HG02588 (cell line): ENCODE measurements at regions not wholly inside any gene's neighbourhood (a gene's known extent, or its start where the extent isn't known, plus 50 kb on each side); places are given as distances from the start of the nearest gene placed in this dataset.

Experiments used
- ATAC-seq: cut with Tn5 transposase; IDR thresholded peaks from one replicate; pipeline ENCODE4 v1.9.1; 2021; ENCODE audit warnings: mild to moderate bottlenecking, moderate library complexity; ENCODE audit not compliant: unreplicated experiment

DNA sequence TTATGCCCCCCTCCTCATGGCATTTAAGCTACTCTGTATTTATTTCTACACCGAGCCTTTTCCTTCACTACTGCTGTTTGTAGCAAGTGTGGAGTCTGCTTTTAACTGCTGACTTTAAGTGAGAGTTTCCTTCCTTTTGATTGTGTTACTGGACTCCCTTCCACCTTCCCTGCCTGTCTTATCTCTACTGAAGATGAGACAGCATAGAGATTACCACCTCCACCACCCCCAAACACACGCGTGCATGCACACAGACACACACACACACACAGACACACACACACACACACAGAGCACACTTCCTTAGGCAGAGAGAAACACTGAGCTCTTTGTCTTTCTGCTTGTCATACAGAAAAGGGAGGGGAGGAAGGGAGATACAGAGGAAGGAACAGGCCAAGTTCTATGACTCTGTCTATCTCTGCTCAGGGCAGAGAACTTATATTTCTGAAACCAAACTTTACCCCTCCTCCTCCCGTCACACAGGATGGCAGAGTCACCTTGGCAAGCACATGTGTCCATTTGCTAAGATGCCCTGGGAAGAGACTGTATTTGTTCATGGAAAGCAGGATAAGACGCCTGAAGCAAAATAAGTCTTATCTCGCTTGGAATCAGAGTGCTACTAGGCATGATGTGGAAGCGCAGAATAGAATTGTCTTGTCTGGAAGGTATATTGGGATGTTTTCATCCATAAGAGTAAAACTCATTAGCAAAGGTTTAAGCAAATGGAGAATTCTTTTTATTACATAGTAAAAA lies 81.8 kb upstream of the CAV2 start:
- no peak for ATAC-seq

DNA sequence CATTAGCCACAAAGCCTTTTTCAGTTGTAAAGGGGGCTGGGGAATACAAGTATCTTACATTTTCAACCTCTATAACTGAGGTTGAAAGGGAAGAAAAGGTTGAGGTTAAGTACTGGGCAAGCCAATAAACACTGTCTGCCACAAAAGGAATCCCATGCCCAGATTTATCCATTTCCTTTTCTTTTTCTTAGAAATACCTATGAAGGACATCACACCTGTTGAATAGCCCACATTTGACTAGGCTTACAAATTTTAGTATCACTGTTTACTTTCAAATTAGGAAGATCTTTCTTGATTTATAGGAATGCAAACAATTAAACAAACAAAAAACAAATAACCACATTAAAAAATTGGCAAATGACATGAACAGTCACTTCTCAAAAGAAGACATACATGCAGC lies 81.0 kb upstream of the CAV2 start:
- ATAC-seq: no peak

DNA sequence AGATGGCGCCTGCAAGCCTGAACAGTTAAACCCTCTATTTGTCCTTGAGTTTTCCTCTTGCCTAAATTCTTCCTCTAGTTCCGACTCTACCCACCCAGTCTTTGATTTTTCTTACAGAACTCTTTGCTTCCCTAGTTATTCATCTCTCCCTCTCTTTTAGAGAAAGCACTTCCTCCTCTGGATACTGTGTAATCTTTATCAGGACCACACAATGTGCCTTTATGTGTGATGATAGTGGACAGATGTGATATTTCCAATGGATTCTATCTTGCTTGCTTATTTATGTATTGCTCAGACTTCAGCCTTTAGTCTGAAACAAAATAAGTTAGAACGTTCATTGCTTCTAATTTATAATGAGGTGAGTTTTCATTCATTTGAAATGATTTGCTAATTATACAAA lies 79.5 kb upstream of the CAV2 start:
- ATAC-seq: no peak

DNA sequence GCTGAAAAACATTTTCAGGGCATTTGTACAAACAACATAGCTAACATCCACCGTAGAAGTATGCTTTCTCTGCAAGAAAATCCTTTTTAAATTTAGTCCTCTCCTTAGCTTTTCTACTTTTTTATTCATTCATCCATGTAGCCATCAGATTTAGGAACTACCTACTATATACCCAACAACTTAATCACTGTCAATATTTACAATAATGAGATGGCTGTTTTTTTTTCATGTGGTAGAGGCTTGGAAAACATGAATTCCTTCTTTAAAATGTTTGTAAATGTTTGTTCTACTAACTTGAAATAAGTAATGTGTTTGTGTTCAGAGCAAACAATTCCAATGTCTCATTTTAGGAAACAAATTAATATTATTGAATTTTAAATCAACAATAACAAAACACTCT lies 78.2 kb upstream of the CAV2 start:
- ATAC-seq: no peak

DNA sequence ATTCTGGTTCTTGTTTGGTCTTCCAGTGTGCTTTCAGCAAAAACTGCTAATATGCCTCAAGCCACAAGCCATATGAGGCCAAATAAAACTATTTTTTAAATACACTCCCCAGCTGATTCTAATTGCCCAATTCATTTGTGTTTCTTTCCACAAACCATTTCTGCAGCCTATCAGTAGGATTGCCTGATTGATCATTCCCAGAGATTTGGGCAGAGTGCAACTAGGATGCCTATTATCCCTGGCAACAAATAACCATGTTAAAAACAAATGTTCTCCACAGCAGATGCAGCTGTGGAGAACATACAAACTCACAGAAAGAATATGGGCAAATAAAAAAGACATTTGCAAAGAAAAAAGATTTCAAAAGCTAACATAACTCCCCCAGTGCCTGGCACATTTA lies 76.9 kb upstream of the CAV2 start:
- no peak for ATAC-seq

DNA sequence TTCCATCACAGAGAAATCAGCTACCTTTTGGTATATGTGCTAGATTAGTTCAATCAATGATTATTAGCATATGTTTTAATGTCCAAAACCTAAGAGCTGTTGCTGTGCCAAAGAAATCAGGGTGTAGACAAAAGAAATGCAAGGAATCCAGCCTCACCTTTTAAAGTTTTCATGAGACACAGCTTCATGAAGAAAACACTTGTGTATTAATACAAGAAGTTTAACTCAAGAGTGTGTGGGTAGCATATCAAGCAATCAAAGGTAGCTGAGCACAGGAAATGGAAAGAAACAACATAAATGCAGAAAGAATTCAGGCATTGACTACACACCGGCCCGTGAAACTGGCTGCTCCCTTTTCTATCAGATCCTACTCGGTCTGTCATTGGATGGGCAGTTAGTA lies 76.0 kb upstream of the CAV2 start:
- ATAC-seq: no peak

DNA sequence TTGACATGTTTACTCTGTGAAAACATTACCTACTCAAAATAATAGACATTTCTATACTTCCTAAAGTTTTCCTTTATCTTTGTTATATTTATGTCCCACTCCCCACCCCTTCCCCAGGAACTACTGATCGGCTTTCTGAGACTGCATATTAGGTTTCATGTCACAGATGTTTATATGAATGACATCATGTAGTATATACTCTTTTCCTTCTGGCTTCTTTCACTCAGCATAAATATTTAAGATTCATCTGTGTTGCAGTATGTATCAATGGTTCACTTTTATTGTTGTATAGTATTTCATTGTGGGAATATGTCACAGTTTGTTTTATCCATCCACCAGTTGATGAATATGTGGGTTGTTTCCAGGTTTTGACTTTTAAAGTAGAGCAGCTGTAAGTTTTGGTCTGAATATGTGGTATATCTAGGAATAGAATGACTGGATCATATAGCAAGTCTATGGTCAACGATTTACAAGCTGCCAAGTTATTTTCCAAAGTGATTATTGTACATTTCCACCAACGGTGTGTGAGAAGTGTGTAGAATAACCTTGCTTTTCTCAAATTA lies 73.8 kb upstream of the CAV2 start:
- ATAC-seq: no peak

DNA sequence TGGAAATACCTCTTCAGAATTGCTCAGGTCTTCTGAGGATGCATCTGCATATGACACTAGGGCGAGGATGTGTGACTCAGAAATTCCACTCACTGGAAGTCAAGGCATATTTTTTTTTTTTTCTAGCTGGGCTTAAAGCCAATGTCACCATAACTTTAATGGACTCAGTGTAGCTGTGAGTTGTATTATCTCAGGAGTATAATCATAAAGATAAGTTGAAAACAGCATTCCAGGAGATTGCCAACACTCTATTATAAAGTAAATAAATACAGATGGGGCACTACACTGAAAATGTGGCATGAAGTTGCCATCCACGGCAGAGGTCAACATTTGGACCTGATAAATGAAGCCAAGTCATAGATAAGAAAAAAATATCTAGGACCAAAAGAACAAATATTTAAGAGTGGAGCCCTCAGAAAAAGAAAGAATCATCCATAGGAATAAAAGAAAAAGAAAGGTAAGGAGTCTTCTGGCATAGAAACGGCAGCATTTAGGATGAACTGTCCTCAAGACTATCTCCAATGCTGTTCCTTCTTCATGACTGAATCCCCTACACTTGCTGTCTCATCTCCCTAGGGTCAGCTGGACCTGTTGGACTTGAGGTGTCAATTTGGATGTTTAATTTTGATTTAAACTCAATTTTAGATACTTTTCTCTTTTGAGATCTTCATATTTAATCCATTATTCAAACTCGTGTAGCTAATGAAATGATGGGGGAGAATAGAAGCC lies 72.9 kb upstream of the CAV2 start:
- ATAC-seq: no peak

DNA sequence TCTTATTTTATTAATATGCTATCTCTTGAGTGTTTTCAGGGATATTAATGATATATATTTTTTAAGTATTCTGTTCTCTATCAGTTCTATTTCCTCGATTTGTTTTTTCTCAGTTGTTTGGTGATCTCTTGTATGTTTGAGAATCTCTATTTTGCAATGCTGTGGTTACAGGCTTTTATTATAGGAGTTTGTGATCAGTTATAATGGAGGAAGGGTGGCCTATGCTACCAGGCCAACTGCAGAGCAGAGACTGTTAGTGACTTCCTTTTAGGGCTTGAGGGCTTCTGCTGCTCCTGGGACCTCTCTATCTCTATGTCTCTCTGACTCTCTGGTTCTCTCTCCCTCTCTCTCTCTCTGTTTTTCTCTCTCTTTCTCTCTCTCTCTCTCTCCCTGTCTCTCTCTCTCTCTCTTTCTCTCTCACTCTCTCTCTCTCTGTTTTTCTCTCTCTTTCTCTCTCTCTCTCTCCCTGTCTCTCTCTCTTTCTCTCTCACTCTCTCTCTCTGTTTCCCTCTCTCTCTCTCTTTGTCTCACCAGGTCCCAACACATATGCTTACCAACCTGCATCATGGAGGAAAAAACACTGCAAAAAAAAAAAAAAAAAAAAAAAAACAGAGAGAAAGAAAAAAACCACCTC lies 69.4 kb upstream of the CAV2 start:
- ATAC-seq: no peak

DNA sequence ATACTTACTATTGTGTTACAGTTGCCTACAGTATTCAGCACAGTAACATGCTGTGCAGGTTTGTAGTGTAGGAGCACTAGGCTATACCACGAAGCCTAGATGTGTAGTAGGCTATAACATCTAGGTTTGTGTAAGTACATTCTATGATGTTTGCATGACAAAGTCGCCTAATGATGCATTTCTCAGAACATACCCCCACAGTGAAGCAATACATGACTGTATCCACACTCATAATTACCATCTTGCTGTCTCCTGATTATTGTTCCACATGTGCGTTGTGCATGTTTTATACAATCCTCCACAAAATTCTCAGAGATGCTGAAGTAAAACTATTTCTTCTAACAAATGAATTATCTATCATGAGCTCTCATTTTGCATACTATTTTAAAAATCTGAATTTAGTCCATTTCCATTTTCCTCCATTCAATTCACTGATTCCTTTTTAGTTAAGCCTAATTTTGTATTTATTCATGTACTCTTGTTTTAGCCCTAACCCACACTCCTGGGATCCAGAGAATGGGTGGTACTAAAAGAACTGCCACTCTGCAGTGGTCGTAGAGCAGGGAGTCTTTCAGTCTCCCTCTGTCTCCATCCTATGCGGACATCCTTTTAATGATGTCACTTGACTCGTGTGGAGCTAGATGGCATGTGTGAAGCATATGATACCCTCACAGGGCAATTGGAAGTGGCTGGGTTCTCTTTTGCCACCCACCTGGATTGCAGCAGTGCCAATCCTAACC lies 67.6 kb upstream of the CAV2 start:
- no peak for ATAC-seq

DNA sequence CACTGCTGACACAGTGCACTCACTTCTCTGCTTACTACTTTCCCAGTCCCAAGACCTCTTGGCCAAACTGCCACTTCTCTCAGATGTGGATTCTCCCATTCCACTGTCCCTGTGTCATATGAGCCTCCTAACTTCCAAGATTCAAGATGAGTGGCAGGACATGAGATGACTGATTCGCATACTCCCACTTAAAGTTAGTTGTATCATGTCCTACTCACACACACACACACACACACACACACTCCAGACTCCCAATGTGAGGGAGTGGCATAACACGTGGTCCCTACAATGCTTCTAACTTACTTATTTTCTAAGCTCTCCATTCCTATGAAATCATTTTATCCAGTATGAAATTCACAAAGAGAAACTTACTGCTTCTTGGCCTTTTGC lies 67.0 kb upstream of the CAV2 start:
- ATAC-seq: no peak

DNA sequence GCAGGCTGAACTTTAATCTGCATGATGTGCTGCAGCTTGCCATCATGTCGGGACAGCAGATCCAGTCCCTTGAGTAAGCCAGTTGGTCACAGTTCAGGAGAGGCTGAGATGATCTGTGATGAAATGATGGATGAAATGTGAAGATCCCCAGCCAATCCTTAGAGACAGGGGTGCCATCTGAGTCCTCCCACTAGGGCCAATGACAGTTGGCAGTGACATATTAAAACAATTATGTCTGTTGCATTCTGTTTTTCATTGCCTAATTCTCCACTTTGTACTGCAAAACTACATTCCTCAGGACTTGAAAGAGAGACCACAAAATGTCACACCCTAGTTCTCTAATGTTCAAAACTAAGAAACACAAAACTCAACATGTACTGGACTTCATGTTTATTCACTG lies 66.3 kb upstream of the CAV2 start:
- no peak for ATAC-seq

DNA sequence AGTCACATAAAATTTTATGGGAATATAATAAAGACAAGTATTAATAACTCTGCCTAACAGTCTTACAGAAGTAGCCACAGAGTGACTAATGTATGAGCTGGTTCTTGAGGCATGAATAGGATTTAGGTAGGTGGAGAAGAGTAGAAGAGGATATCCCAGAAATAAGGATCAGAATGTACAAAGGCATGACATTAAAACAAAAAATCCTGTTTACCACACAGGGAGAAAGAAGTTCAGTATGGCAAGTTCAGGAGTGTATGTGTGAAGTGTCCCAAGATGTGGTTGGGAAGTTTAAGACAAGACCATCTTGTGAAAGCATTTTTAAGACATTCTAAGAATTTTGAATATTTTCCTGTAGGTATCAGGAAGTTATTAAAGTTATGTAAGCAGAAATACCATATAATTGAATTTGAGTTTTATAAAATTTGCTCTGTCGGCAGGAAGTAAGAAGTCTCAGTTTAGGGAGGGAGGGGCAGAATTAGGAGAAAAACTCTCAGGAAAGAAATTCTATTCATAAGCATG lies 64.7 kb upstream of the CAV2 start:
- ATAC-seq: no peak

DNA sequence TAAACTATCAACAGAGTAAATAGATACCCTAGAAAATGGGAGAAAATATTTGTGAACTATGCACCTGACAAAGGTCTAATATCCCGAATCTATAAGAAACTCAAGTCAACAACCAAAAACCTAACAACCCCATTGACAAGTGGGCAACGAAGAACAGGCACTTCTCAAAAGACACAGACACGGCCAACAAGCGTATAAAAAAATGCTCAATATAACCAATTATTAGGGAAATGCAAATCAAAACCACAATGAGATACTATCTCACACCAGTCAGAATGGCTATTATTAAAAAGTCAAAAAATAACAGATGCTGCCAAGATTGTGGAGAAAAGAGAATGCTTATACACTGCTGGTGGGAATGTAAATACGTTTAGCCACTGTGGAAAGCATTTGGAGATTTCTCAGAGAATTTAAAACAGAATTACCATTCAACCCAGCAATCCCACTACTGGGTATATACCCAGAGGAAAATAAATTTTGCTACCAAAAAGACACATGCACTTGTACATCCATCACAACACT lies 63.2 kb upstream of the CAV2 start:
- ATAC-seq: no peak

DNA sequence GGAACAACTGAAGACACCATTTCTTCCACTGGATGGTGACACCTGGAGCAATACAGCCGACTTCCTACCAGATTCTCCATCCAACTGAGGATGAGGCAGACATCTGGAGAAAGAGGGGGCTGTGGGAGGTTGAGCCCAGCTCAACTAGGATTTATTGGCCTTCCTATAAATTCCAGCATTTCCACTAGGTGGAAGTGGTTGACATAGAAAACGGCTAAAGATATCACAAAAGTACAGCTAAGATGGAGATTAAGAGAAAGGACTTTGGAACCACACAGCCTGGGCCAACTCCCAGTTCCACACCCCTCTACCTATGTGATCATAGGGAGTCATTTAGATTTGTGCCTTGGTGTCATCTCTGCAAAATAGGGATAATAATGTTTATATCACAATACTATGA lies 61.3 kb upstream of the CAV2 start:
- no peak for ATAC-seq

DNA sequence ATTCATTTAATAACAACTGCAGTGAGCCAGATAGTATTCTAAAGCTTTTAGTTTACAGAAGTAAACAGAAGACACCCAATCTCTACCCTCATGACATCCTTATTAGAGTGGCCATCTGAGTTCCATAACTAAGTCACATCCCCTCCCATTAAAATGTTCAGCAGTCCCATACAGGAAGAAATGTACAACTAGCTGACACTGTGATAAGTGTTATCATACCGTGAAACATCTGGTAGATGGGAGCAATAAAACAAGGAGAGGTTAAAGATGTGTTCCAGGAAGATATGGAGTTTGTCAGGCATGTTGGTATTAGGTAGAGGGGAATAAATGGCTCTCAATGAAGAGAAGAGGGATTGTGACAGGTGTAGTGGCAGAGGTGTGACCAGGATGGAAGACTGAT lies 60.5 kb upstream of the CAV2 start:
- no peak for ATAC-seq

DNA sequence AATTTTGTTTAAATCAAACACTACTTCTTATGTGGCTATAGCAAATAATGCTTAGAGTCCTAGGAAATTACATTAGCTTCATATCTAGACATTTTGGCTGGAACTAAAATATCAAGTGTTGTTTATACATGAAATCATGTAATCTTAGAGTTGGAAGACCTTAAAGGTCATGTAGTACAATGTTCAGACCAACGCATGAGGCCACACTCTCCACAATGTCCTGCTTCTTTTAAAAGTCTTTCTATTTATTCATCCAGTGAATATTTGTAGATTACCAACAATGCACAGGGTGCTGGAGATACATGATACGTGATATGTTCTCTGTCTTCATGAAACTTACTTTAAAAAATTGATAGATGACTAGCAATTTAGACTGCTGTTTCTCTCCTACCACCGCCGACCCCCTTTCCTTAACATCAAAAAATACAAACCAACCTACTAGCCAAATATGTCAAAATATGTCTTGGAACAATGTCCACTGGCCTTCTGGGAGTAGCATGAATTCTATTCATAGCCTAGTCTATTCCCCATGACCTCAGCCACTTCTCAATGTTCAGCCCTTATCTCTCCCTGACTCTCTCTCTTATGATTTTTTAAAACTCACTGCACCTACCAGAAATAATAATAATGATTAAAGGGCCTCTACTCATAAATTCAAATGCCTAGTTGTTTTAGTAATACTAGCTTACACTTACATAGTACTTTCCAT lies 59.5 kb upstream of the CAV2 start:
- ATAC-seq: no peak

DNA sequence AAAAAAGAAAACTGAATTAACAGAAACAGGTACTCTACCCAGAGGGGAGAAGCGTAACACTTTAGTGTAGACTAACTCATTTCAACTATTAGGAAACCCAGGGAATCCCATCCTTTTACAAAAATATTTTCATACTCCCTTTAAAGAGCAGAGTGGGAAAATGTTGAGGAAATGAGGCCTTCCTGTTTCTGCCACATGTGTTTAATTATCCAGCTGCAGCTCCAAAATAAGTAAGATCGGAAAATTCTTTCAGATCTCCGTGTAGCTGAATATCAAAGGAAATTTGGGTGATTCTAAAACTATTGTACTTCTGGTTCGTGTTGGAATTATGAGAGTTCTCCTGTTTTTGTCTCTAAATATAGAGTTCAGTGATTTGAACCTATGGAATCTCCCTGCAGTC lies 58.0 kb upstream of the CAV2 start:
- ATAC-seq: no peak

DNA sequence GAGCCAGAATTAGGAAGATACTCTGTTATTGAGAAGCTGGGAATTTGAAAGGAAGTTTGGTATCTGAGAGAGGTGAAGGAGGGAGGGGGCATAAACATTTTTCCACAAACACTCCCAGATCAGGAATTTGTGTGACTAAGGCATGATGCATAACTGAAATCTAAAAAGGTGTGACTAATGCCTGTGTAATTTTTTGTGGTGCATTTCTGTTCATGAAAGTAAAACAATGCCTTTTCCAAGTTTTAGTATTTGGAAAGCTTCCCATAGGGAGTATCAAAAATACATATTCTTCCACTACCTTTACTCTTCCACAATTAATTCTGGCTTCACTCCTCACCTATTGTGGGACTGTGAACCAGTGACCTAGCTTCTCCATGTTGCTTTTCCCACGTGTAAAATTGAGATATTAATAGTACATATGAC lies 56.4 kb upstream of the CAV2 start:
- no peak for ATAC-seq

DNA sequence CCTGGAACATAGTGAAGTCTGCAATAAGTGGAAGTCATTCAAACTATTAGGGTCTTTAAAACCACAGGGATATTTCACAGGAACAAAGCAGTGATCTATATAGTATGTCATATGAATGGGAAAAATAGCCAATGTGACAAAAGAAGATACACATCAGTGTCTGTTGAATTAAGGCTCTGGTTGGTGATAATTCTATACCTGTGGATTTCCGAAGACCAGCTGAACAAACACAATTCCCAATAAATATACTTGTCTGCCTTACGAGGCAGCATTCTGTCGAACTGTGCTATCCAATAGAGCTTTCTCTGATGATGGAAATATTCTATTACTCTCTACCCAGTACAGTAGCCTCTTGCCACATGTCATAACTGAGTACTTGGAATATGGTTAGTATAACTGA lies 55.9 kb upstream of the CAV2 start:
- no peak for ATAC-seq
